Adrenal gland (tissue), 5 donors: ENCODE measurements at regions not wholly inside any gene's neighbourhood (a gene's known extent, or its start where the extent isn't known, plus 50 kb on each side); places are given as distances from the start of the nearest gene placed in this dataset.

Source experiments
- CTCF ChIP-seq, 6 experiments: fragments of 450-650 bp in 4 of 6; fragments of 200-600 bp in 2 of 6; sonication (generic) in 1 of 6; IDR thresholded peaks; 1 replicate in 5 of 6; 2 replicates in 1 of 6; pipeline versions ENCODE4 v1.5.1 to v1.8.0; 2016 to 2021; ENCODE audit warnings: antibody characterized with exemption in 6 of 6, mild to moderate bottlenecking in 2 of 6, moderate library complexity in 1 of 6
- POLR2A ChIP-seq, 2 donors: fragments of 450-650 bp; IDR thresholded peaks; one replicate each; pipeline ENCODE4 v1.6.1; 2017; ENCODE audit warnings: antibody characterized with exemption in 2 of 2, mild to moderate bottlenecking in 2 of 2, moderate library complexity in 1 of 2
- donor health status: DM: no; HTN: no; CAD: no.

GRCh38 chr18:40832362-40832761, 1122.7 kb upstream of the PIK3C3 start:
- TF ChIP-seq POLR2A (IDR thresholded peaks at IDR 0.05) (no peak), CTCF (IDR thresholded peaks at IDR 0.05) (no peak)
